Activated CD4-positive, alpha-beta T cell treated with anti-CD3 and anti-CD28 coated beads for 48 hours (primary cell): ENCODE measurements at regions not wholly inside any gene's neighbourhood (a gene's known extent, or its start where the extent isn't known, plus 50 kb on each side); places are given as distances from the start of the nearest gene placed in this dataset.

Experiments used
- DNase-seq: peaks from one replicate; pipeline ENCODE4 v3.0.0-alpha.2; 2020

DNA sequence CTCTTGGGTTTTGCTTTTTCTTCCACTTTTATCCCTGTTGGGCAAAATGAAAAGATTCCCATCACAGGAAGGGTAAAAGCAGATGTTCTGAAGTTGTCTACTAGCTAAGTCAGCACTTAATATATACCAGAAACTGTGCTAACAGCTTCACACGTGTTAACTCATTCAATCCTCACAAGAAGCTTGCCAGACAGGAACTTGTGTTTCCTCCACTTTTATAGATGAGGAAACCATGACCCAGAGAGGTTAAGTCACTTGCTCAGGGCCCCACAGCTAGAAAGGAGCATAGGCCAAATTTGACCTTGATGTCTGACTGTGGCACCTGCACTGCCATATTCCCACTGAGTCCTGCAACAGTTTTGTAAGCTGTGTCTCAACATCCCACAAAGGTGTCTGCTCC lies 76.8 kb upstream of the EPC2 start:
- DNase-seq = no peak

DNA sequence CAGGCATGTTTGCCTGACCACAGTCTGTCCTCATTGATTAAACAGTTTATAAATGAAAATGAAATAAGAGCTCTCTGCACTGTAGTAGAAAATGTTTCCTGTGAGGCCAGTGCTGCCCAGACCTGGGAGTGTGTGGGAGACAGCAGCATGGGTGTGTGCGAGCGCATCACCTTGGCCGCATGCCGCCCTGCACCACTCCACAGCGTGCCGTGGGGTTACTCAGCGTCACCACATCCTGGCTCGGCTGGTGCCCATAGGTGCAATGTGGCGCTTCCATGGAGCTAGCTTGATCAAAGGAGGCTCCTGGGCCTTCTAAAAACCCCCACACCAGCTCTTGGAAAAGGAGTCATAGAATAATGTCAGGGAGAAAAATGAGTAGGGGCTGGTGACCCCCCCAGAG lies 76.0 kb upstream of the EPC2 start:
- peak; percentile 51 for DNase-seq

DNA sequence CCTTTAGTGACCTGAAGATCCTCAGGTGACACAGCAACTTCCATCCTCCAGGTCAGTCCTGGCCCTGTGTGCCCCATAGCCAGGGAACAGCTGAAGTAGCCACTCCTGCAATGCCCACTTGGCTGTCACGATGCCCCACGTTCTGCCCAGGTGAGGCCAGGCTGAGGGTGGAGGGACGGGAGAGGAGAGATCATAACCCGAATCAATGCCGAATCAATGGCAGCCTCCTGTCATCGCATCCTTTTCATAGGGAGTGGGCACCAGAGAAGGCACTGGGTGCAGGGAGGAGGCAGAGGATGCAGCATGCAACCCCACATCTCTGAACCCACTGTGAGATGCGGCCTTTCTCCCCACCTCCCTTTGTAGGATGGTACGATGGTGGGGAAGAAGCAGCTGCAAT lies 75.3 kb upstream of the EPC2 start:
- no peak for DNase-seq

DNA sequence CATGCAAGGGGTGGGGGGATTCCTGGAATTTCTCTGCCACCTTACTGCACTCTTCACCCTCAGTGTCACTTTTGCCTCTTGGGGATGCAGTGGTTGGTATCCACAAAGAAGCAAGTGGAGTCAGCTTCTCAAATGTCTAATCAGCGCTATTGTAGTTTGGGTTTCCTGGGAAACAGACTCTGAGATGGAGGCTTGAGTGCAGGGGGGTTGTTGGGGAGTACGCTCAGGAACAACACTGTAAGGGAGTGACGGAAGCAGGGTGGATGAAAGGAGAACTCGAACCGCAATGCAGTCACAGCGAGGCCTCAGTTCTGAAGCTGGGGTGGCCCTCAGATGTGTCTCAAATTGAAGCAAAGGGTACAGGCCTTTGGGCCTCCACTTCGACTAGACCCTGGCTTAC lies 73.6 kb upstream of the EPC2 start:
- DNase-seq = no peak

GRCh38 chr2:148577845-148578492 lies 66.6 kb upstream of the EPC2 start:
- DNase-seq = no peak

- no peak for DNase-seq
Observed at GRCh38 chr2:148578493-148578884, 66.1 kb upstream of the EPC2 start.

GRCh38 chr2:148582679-148583511 lies 61.7 kb upstream of the EPC2 start:
- no peak for DNase-seq

- DNase-seq = no peak
Observed at GRCh38 chr2:148585696-148586095, 58.9 kb upstream of the EPC2 start.

DNA sequence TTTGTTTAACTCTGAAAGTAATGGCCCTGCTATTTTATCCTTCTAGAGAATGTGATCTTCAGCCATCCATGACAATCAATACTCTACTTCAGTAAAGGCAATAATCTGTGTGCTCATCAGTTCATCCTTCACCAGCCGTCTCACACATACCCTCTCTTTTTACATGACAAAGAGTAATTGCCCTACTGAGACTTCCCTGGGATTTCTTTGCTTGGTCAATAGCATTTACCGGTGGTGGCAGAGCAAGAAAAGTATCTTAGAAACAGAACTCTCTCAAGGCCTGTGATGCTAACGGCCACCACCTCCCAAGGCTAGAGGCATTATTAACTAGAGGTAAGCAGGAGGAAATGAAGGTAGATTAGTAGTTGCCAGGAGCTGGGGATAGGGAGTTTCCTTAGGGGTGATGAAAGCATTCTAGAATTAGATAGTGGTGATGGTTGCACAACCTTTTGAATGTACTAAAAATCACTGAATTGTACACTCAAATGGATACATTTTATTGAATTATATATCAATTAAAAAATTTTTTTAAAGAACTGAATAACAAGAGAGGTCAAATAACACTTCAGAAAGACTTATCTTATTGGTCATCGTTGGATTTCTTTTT lies 57.9 kb upstream of the EPC2 start:
- DNase-seq = no peak

DNA sequence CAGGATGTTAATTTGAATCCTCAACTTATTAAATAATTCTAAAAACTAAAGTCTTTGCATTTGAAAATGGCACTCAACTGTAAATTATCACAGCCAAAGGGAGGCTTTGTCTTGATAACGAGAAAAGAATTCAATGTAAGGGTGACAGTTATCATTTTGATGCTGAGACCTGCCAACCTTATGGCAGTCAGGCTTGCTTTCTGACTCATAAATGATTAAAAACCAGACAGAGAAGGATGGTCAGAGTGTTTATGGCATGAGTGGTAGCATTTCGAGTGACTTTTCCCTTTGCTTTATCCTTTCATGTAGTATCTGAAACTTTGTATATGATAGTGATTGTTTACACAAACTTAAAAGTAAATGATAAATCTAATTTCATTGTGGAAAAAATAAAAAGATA lies 53.9 kb upstream of the EPC2 start:
- DNase-seq = no peak

GRCh38 chr2:148592791-148593190 lies 51.8 kb upstream of the EPC2 start:
- no peak for DNase-seq

DNA sequence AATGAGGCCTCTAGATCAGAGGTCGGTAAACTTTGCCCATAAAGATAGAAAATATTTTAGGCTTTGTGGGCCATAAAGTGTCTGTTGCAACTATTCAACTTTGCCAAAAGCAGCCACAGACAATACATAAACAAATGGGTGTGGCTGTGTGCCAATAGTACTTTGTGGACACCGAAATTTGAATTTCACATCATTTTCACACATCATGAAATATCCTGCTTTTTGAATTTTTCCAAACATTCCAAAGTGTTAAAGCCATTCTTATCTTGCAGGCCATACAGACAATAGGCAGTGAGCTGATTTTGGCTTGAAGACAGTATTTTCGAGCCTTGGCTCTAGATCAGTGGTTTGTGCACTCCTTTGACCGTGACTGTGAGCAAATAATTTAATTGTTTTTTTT lies 51.1 kb upstream of the EPC2 start:
- DNase-seq = no peak

GRCh38 chr2:148594216-148594615 lies 50.3 kb upstream of the EPC2 start:
- no peak for DNase-seq
